Loucy (cell line): ENCODE measurements at regions not wholly inside any gene's neighbourhood (a gene's known extent, or its start where the extent isn't known, plus 50 kb on each side); places are given as distances from the start of the nearest gene placed in this dataset.

Experiments used
- EZH2phosphoT487 ChIP-seq: fragments of 200-600 bp; IDR thresholded peaks from 2 replicates; pipeline ENCODE4 v1.6.1; 2018; ENCODE audit warnings: antibody characterized with exemption, mild to moderate bottlenecking, moderate library complexity, borderline replicate concordance
- TF ChIP-seq, protein P1 (sequence below): fragments of 200-600 bp; sonication (generic); conservative IDR thresholded peaks from 2 replicates; pipeline ENCODE4 v1.5.1; 2014; ENCODE audit warnings: mild to moderate bottlenecking, antibody characterized with exemption, low read length

DNA sequence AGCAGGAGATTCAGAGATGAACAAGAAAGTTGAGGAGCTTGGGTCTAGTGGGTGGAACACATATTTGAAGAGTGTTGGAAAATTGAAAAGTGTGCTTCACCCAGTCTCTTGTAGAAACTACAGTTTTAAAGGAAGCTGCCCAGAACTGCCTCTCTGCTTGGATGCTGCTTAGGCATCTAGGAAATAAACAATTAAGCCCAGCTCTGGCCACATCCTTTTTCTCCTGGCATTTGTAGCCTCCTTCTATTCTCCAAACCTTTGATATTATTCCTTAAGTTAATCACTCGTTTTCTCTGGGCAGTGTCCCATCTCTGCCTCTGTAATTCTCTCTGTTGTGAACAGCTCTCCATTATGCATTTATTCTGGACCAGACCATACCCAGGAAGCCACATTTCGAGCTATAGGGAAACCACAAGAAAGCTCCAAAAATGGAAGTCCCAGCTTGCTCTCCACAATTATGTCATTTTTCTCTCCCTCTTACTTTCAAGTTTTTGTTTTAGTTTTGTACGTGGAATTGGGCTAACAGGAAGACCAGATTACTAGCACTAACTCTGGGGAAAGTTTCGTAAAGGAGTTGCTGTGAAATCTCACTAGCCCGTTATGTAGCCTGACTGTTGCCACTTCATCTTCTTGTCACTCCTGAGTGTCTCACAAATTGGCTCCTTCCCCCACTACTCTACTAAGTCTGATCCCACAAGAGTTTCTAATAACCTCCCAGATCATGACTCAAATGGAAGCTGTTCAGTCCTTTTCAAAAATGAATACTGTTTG lies 102.2 kb downstream of the NTMT2 start:
- TF ChIP-seq, protein P1, sequence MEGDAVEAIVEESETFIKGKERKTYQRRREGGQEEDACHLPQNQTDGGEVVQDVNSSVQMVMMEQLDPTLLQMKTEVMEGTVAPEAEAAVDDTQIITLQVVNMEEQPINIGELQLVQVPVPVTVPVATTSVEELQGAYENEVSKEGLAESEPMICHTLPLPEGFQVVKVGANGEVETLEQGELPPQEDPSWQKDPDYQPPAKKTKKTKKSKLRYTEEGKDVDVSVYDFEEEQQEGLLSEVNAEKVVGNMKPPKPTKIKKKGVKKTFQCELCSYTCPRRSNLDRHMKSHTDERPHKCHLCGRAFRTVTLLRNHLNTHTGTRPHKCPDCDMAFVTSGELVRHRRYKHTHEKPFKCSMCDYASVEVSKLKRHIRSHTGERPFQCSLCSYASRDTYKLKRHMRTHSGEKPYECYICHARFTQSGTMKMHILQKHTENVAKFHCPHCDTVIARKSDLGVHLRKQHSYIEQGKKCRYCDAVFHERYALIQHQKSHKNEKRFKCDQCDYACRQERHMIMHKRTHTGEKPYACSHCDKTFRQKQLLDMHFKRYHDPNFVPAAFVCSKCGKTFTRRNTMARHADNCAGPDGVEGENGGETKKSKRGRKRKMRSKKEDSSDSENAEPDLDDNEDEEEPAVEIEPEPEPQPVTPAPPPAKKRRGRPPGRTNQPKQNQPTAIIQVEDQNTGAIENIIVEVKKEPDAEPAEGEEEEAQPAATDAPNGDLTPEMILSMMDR, result no peak
- no peak for TF ChIP-seq EZH2phosphoT487
